Esophagus muscularis mucosa (tissue), 4 donors: ENCODE measurements at regions not wholly inside any gene's neighbourhood (a gene's known extent, or its start where the extent isn't known, plus 50 kb on each side); places are given as distances from the start of the nearest gene placed in this dataset.

Experiments used
- DNase-seq: peaks from one replicate; pipeline ENCODE4 v3.0.0-alpha.2; 2017; ENCODE audit errors: extremely low spot score
- H3K27ac ChIP-seq, 4 donors: fragments of 200-600 bp; sonication (generic); replicated peaks in 1 of 4; 1 replicate in 3 of 4; 2 replicates in 1 of 4; pipeline ENCODE4 v1.5.1; 2016 to 2019; ENCODE audit warnings: mild to moderate bottlenecking in 1 of 4
- H3K27me3 ChIP-seq, 4 donors: fragments of 200-600 bp; sonication (generic); one replicate each; pipeline versions ENCODE4 v1.5.1 to v1.6.0; 2016 to 2019
- H3K36me3 ChIP-seq, 4 donors: fragments of 200-600 bp; sonication (generic); one replicate each; pipeline ENCODE4 v1.5.1; 2016 to 2019
- H3K4me1 ChIP-seq, 4 donors: fragments of 200-600 bp; sonication (generic); one replicate each; pipeline ENCODE4 v1.5.1; 2016 to 2019
- H3K4me3 ChIP-seq, 4 donors: fragments of 200-600 bp; sonication (generic); 1 replicate in 2 of 4; 2 replicates in 2 of 4; pipeline ENCODE4 v1.5.1; 2016 to 2019; ENCODE audit warnings: mild to moderate bottlenecking in 4 of 4, moderate library complexity in 1 of 4
- H3K9me3 ChIP-seq, 4 donors: fragments of 200-600 bp; sonication (generic); 1 replicate in 3 of 4; 2 replicates in 1 of 4; pipeline ENCODE4 v1.5.1; 2016 to 2019
- EP300 ChIP-seq: sonication (generic); formaldehyde crosslinking; IDR thresholded peaks from one replicate; pipeline ENCODE4 v1.6.1; 2017; ENCODE audit warnings: antibody characterized with exemption
- POLR2A ChIP-seq: fragments of 450-650 bp; IDR thresholded peaks from one replicate; pipeline ENCODE4 v1.6.1; 2017; ENCODE audit warnings: antibody characterized with exemption, moderate library complexity, mild to moderate bottlenecking, low read depth
- POLR2AphosphoS5 ChIP-seq, 2 donors: sonication (generic); formaldehyde crosslinking; IDR thresholded peaks; one replicate each; pipeline ENCODE4 v1.6.1; 2017; ENCODE audit warnings: antibody characterized with exemption in 2 of 2
- WGBS: methylation state at CpG from one replicate; pipeline ENCODE4 v1.1.5; 2018; 5-methylcytosine and 5-hydroxymethylcytosine counted together
- intact Hi-C: fragments of 100-400 bp; cut with DNase I; formaldehyde crosslinking; loops from one replicate; pipeline ENCODE4 v1.15.1; 2023
- TF ChIP-seq, protein P1 (sequence below), 3 experiments: fragments of 200-600 bp in 2 of 3; fragments of 450-650 bp in 1 of 3; sonication (generic) in 2 of 3; IDR thresholded peaks; one replicate each; pipeline ENCODE4 v1.5.1; 2017 to 2019; ENCODE audit warnings: antibody characterized with exemption in 3 of 3, mild to moderate bottlenecking in 2 of 3, moderate library complexity in 1 of 3

DNA sequence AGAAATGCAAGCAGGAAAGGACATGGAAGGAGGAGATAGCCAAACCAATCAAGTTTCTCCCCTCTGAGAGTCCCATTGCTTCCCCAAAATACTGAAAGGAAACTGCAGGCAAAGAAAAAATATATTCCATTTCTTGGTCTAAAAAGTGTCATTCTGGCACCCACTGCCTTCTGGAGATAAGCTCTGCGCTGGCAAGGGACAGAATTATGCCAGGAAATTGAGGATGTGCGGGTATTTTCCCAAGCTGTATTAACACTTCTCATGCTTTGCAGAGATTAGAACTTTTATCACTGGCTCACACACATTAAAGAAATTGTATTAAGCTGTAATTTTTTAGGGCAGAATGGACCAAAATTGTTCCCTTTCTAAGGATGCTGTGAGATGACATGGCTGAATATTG lies 381.2 kb upstream of the DUSP10 start:
- Histone ChIP-seq H3K36me3 (no peaks in the 10 kb centered on the region), H3K4me3 (no peak overlapping the region), H3K27me3 (no peaks in the 10 kb centered on the region), H3K9me3 (no peaks in the 10 kb centered on the region), H3K27ac (no peak overlapping the region), H3K4me1 (no peaks in the 10 kb centered on the region)
- TF ChIP-seq, protein P1, sequence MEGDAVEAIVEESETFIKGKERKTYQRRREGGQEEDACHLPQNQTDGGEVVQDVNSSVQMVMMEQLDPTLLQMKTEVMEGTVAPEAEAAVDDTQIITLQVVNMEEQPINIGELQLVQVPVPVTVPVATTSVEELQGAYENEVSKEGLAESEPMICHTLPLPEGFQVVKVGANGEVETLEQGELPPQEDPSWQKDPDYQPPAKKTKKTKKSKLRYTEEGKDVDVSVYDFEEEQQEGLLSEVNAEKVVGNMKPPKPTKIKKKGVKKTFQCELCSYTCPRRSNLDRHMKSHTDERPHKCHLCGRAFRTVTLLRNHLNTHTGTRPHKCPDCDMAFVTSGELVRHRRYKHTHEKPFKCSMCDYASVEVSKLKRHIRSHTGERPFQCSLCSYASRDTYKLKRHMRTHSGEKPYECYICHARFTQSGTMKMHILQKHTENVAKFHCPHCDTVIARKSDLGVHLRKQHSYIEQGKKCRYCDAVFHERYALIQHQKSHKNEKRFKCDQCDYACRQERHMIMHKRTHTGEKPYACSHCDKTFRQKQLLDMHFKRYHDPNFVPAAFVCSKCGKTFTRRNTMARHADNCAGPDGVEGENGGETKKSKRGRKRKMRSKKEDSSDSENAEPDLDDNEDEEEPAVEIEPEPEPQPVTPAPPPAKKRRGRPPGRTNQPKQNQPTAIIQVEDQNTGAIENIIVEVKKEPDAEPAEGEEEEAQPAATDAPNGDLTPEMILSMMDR (IDR thresholded peaks at IDR 0.05), result no peak
- TF ChIP-seq POLR2AphosphoS5 (IDR thresholded peaks at IDR 0.05), result no peak
- no peak for TF ChIP-seq EP300
- WGBS, result 76% methylated on average over 2 of the region's 2 CpGs
- intact Hi-C loops, result no loop called here
- DNase-seq, result no peak

DNA sequence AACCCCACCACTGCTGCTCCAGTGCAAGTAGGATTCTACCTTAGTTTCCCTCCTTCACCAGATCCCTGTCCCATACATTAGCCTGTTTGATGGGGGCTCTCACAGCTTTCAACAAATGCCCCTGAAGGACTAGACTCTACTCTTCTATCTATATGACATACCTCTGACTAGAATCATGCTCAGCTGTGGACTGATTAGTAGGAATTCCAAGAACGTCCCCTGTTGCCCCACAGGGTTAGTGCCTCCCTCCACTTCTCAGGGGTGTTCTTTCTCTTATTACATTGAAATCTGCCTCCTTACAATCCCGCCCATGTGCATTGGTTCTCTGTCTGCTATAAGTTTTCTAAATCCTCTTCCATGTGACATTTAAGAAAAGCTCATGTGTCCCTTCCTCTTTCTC lies 375.9 kb upstream of the DUSP10 start:
- Histone ChIP-seq H3K9me3 (no peaks in the 10 kb centered on the region), H3K36me3 (no peaks in the 10 kb centered on the region), H3K27me3 (no peaks in the 10 kb centered on the region), H3K4me1 (no peaks in the 10 kb centered on the region), H3K27ac (no peak overlapping the region), H3K4me3 (no peak overlapping the region)
- WGBS, result 83% methylated on average over 2 of the region's 2 CpGs
- intact Hi-C loops, result no loop called here
- no peak for DNase-seq
- TF ChIP-seq POLR2A (no peak), EP300 (no peak), POLR2AphosphoS5 (IDR thresholded peaks at IDR 0.05) (no peak)
- TF ChIP-seq, protein P1 (IDR thresholded peaks at IDR 0.05), result no peak

DNA sequence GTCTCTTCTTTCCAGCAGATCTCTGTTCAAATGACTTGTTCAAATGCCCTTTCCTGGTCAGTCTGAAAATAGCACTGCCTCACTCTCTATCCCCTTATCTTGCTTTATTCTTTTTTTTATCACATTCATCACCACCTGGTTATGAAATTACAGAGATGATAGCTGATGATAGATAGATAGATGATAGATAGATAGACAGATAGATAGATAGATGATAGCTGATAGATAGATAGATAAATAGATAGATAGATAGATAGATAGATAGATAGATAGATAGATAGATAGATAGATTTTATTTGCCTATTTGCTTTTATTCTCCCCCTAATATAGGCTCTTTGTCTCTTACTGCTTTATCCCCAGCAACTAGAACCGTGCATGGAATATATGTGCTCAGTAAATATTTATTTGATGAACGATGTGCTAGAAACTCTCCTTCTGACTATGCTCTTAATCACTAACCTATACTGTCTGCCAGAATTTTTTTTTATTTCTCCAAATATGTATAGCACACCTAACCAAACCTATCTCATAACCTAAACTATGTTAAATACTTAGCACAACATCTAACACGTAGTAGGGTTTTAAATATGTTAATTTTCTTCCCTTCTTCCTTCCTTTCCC lies 372.8 kb upstream of the DUSP10 start:
- 66% methylated on average over 3 of the region's 3 CpGs for WGBS
- H3K27ac ChIP-seq, result no peak overlapping the region
- no peak for DNase-seq
- no peaks in the 10 kb centered on the region for H3K9me3 ChIP-seq
- TF ChIP-seq POLR2A, result no peak
- TF ChIP-seq, protein P1 (IDR thresholded peaks at IDR 0.05), result no peak
- TF ChIP-seq EP300, result no peak
- no peak for TF ChIP-seq POLR2AphosphoS5 (IDR thresholded peaks at IDR 0.05)
- no peaks in the 10 kb centered on the region for H3K4me1 ChIP-seq
- no peak overlapping the region for H3K4me3 ChIP-seq
- intact Hi-C loops, result no loop called here
- no peaks in the 10 kb centered on the region for H3K27me3 ChIP-seq
- no peaks in the 10 kb centered on the region for H3K36me3 ChIP-seq

DNA sequence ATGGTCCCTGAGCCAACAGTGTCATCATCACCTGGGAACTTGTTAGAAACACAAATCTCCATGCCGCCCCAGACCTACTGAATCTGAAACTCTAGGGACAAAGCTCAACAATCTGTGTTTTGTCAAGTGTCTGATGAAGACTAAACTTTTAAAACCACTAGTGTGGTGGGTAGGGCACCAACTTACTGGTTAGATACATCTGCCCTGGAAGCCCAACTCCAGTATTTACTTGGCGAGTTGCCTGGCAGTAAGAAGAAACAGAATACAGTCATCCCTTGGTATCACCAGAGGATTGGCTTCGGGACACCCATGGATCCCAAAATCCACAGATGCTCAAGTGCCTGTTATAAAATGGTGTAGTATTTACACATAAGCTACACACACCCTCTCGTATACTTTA lies 367.9 kb upstream of the DUSP10 start:
- H3K9me3 ChIP-seq, result no peaks in the 10 kb centered on the region
- DNase-seq, result no peak
- 67% methylated on average over 4 of the region's 4 CpGs for WGBS
- H3K36me3 ChIP-seq, result no peaks in the 10 kb centered on the region
- intact Hi-C loops, result no loop called here
- H3K27ac ChIP-seq, result no peak overlapping the region
- H3K27me3 ChIP-seq, result no peaks in the 10 kb centered on the region
- TF ChIP-seq, protein P1 (IDR thresholded peaks at IDR 0.05), result no peak
- peaks cover 4 to 6% (median 5%) of the 10 kb centered on the region in 4 donors for H3K4me1 ChIP-seq
- H3K4me3 ChIP-seq, result no peak overlapping the region

DNA sequence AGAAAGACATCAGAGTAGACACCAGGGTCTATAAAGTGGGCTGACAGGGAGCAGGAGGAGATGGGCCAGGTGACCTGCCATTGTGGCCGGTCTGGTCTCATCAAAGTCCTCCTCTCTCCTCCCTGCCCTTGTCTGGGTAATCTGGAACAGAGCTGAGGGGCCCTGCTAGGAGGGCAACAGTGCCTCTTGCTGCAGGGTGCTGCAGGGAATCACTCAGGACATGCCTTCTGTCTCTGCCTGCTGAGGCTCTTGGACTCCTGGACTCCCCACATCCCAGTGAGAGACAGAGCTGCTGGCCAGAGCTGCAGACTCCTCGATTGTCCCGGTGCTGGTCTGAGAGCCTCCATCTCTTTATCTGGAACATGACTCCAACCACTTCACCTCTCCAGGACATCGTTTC lies 366.1 kb upstream of the DUSP10 start:
- Histone ChIP-seq H3K27me3 (no peaks in the 10 kb centered on the region), H3K36me3 (no peaks in the 10 kb centered on the region), H3K4me1 (peaks cover 8 to 14% (median 10%) of the 10 kb centered on the region in 4 donors), H3K4me3 (no peak overlapping the region), H3K9me3 (no peaks in the 10 kb centered on the region), H3K27ac (no peak overlapping the region)
- TF ChIP-seq POLR2AphosphoS5 (IDR thresholded peaks at IDR 0.05) (no peak), POLR2A (no peak), EP300 (no peak)
- TF ChIP-seq, protein P1 (IDR thresholded peaks at IDR 0.05), result no peak
- DNase-seq, result peak; percentile 74
- WGBS, result 83% methylated on average over 4 of the region's 4 CpGs
- intact Hi-C loops, result no loop called here
